BE2C (cell line): ENCODE measurements at regions not wholly inside any gene's neighbourhood (a gene's known extent, or its start where the extent isn't known, plus 50 kb on each side); places are given as distances from the start of the nearest gene placed in this dataset.

Experiments
- DNase-seq: peaks from one replicate; pipeline ENCODE4 v3.0.0-alpha.2; 2020
- H3K27me3 ChIP-seq: fragments of 250-450 bp; sonication (Bioruptor Pico); 2 replicates; pipeline ENCODE4 v1.5.1; 2020; ENCODE audit warnings: mild to moderate bottlenecking
- H3K36me3 ChIP-seq: fragments of 250-450 bp; sonication (Bioruptor Pico); 2 replicates; pipeline ENCODE4 v1.5.1; 2020; ENCODE audit warnings: mild to moderate bottlenecking
- H3K4me1 ChIP-seq: fragments of 250-450 bp; sonication (Bioruptor Pico); 2 replicates; pipeline ENCODE4 v1.5.1; 2020
- H3K4me3 ChIP-seq: 2 replicates; pipeline ENCODE4 v1.5.1; 2011; ENCODE audit warnings: low read depth, low read length
- H3K9me3 ChIP-seq: fragments of 250-450 bp; sonication (Bioruptor Pico); 2 replicates; pipeline ENCODE4 v1.5.1; 2020
- TF ChIP-seq, protein P1 (sequence below): IDR thresholded peaks from 2 replicates; pipeline ENCODE4 v1.5.1; 2012; ENCODE audit warnings: mild to moderate bottlenecking, low read depth, low read length

DNA sequence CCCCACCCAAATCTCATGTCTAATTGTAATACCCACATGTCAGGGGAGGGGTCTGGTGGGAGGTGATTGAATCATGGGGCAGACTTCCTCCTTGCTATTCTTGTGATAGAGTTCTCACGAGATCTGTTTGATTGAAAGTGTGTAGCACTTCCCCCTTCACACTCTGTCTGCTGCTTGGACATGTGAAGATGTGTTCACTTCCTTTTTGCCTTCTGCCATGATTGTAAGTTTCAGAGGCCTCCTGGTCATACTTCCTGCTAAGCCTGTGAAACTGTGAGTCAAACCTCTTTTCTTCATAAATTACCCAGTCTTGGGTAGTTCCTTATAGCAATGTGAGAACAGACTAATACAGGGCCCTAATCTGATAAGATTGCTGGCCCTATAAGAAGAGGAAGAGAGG is 1514.8 kb downstream of the RPA4 start:
- DNase-seq, result no peak
- Histone ChIP-seq H3K4me3 (no peak overlapping the region), H3K4me1 (no peaks in the 10 kb centered on the region), H3K27me3 (no peaks in the 10 kb centered on the region), H3K36me3 (no peaks in the 10 kb centered on the region), H3K9me3 (no peaks in the 10 kb centered on the region)
- TF ChIP-seq, protein P1, sequence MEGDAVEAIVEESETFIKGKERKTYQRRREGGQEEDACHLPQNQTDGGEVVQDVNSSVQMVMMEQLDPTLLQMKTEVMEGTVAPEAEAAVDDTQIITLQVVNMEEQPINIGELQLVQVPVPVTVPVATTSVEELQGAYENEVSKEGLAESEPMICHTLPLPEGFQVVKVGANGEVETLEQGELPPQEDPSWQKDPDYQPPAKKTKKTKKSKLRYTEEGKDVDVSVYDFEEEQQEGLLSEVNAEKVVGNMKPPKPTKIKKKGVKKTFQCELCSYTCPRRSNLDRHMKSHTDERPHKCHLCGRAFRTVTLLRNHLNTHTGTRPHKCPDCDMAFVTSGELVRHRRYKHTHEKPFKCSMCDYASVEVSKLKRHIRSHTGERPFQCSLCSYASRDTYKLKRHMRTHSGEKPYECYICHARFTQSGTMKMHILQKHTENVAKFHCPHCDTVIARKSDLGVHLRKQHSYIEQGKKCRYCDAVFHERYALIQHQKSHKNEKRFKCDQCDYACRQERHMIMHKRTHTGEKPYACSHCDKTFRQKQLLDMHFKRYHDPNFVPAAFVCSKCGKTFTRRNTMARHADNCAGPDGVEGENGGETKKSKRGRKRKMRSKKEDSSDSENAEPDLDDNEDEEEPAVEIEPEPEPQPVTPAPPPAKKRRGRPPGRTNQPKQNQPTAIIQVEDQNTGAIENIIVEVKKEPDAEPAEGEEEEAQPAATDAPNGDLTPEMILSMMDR, result no peak

DNA sequence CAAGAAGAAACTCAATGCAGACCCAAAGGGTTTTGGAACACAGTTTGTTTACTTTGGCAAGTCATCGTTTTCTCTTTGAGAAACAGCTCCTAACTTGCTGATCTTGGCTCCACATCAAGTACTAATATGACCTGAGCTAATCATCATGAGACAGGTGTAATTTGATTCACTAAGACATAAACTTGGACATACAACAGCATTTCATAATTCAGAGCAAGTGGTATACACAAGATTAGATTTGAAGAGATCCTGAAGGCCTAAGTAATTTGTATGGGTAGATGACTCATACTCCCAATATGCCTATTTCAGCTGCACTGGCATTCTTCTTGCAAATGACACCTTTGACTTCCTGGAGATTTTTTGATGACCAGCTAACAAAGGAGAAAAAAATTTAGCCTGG is 1521.7 kb downstream of the RPA4 start:
- no peak overlapping the region for H3K4me3 ChIP-seq
- TF ChIP-seq, protein P1, result no peak
- H3K27me3 ChIP-seq, result no peaks in the 10 kb centered on the region
- no peak for DNase-seq
- H3K4me1 ChIP-seq, result no peaks in the 10 kb centered on the region
- no peaks in the 10 kb centered on the region for H3K36me3 ChIP-seq
- no peaks in the 10 kb centered on the region for H3K9me3 ChIP-seq

DNA sequence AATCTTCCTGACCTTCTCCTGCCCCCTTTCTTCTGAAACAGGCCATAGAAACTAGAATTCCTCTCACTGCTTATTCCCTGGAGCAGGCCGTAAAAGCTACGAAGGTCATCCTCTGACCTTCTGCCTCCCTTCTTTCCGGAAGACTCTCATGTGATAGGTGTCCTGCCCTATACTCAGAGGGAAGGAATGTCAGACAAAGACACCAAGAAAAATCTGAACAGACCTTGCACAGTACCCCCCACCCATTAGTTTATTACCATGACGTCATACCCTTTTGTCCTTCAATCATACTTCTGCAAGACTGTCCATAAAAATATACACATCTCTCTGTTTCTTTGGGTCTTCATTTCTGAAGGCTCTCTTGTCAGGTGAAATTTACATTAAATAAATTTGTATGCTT is 1523.9 kb downstream of the RPA4 start:
- no peak overlapping the region for H3K4me3 ChIP-seq
- no peaks in the 10 kb centered on the region for H3K27me3 ChIP-seq
- H3K36me3 ChIP-seq, result no peaks in the 10 kb centered on the region
- no peaks in the 10 kb centered on the region for H3K9me3 ChIP-seq
- DNase-seq, result no peak
- TF ChIP-seq, protein P1, result no peak
- no peaks in the 10 kb centered on the region for H3K4me1 ChIP-seq

DNA sequence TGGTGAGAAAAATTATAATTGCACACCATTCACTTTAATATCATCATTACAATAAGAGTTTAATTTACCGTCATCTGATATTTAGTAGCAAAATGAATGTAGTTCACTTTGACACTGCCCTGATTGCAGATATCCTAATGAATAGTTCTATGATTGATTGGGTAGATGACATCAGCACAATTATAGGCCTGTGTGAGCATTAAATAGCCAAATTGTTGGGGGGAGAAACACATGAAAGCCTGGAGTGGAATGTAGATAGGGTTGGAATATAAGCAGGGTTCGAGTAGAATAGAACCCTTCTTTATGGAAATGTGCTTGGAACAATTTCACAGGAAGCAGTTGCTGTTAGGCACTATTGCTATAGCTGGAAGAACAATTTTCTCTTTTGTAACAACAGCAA is 1526.2 kb downstream of the RPA4 start:
- H3K9me3 ChIP-seq, result no peaks in the 10 kb centered on the region
- DNase-seq, result no peak
- H3K27me3 ChIP-seq, result no peaks in the 10 kb centered on the region
- TF ChIP-seq, protein P1, result no peak
- no peaks in the 10 kb centered on the region for H3K36me3 ChIP-seq
- no peaks in the 10 kb centered on the region for H3K4me1 ChIP-seq
- no peak overlapping the region for H3K4me3 ChIP-seq

DNA sequence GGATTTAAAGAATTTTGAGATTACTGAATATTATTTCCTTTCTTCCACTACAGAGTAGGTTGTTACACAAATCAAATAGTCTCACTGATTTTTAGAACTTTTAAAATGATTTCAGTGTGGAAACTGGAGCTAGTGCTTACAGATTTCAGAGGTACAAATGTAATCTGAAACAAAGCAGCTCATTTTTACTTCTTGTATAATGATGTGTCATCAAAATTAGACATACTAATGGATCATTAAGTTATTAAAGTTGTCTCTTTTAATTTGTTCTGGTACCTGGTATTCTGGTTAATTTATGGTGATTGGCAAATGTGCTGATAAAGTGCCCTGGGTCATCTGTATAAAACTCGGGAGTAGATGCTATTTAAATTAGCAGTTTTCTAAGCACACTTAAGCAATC is 1528.3 kb downstream of the RPA4 start:
- H3K4me3 ChIP-seq, result no peak overlapping the region
- TF ChIP-seq, protein P1, result no peak
- H3K9me3 ChIP-seq, result no peaks in the 10 kb centered on the region
- no peaks in the 10 kb centered on the region for H3K36me3 ChIP-seq
- DNase-seq, result no peak
- no peaks in the 10 kb centered on the region for H3K4me1 ChIP-seq
- no peaks in the 10 kb centered on the region for H3K27me3 ChIP-seq

DNA sequence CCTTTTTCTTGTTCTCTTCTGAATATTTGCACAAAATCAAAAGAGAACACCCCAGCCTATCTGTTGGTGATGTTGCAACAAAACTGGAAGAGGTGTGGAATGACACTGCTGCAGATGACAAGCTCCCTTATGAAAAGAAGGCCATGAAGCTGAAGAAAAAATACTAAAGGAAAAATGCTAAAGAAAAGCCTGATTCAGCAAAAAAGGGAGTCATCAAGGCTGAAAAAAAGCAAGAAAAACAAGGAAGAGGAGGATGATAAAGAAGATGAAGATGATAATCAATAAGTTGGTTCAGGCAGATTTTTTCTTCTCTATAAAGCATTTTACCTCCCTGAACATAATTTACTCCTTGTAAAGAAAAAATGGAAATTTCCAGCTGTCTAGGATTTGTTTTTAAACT is 1538.8 kb downstream of the RPA4 start:
- Histone ChIP-seq H3K9me3 (no peaks in the 10 kb centered on the region), H3K4me3 (no peak overlapping the region), H3K36me3 (no peaks in the 10 kb centered on the region), H3K27me3 (no peaks in the 10 kb centered on the region), H3K4me1 (no peaks in the 10 kb centered on the region)
- no peak for DNase-seq
- TF ChIP-seq, protein P1, result no peak
